Activated effector memory CD4-positive, alpha-beta T cell treated with anti-CD3 and anti-CD28 coated beads, Interleukin-2, amount 50 U/mL, for 16 hours (primary cell): ENCODE measurements at regions not wholly inside any gene's neighbourhood (a gene's known extent, or its start where the extent isn't known, plus 50 kb on each side); places are given as distances from the start of the nearest gene placed in this dataset.

Experiments used
- DNase-seq: peaks from one replicate; pipeline ENCODE4 v3.0.0-alpha.2; 2020

DNA sequence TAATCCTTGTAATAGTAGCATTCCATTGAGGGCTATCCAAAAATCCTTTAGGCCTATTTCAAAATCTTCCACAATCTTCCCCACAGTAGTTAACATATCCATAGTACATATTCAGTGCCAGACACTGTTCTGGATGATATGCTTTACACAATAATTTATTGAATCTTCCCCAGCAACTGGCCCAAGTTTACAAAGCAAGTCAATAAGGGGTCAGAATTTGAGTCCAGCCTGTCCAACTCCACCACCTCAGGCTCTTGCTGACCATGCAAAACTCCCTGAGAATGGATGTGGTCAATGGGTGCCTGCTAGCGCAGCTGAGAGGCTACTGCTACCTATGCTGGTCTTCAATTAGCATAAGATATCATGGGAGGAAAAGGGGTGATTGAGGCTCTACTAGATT, 529.6 kb downstream of the FGF9 start:
- DNase-seq = no peak

DNA sequence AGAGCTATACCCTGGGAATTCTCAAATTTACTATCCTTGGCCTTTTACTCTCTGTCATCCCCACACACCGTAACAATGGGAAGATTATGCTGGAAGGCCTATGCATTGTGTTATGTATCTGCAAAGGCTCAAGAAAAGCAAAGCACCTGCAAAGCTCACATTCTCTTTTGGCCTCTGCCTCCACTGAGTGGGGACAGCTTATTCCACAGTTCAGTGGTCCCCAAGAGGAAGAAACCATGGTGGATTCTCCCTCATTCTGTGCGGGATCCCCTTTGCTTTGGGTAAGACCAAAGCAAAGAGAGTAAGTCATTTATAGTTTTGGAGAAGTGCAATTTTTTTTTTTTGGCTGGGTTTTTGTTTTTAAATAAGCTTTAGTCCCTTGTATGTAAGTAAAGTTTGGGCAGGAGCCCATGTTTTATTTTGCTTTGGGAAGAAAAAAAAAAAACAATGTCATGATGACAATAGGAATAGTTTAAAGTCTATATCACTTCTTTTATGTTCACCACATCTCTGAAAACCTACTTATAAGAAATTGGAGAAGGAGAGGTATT, 530.6 kb downstream of the FGF9 start:
- no peak for DNase-seq

DNA sequence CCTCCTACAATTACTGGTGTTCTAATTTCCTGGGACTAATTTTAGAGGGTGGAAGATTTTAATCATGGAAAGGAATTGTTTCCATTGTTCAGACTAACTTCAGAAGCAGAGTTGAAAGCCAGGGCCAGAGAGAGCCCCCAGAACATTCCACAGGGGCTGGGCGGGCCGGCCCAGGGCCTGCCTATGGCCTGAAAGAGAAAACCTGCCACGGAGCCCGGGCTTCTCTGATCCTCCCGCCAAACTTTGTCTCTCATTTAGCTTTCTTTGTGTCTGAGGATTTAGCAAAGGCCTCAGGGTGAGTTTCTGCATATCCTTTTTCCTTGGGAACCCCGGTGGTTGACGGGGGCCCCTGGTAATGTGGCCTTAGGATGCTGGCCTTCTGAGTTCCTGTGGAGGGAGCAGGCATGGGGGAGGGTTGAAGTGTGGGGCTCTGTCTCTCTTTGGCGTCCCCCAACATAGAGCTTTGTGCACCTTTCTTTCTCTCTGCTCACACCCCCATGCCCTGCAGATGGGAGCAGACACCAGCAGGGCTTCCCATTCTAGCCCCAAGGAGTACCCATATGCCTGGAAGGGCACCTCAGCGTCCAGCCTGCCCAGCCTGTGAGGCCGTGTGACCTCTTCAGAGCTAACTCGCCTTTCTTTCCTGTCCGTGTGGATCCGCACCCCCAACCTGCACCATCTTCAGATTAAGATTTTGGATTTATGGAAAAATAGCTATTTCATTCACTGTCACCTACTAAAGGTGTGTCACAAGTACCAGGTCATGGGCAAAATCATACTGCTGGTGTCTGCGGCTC, 539.5 kb downstream of the FGF9 start:
- no peak for DNase-seq

DNA sequence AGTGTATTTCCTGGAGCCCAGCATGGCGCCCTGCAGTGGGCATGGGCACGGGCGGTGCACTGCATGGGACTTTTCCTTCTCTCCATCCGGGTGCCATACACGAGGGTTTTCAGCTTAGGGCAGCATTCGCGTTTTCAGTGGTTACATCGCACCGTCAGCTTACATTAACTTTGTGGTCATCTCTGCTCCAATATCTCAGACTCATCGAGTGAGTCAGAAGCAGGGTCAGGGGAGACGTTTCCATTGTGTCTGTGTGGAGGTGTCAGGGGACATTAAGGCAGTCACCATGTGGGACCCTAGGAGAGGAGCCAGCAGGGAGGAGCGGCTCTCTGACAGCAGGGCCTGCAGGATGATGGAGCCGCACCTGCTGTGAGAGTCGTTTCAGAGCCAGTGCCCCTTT, 541.0 kb downstream of the FGF9 start:
- DNase-seq = no peak

DNA sequence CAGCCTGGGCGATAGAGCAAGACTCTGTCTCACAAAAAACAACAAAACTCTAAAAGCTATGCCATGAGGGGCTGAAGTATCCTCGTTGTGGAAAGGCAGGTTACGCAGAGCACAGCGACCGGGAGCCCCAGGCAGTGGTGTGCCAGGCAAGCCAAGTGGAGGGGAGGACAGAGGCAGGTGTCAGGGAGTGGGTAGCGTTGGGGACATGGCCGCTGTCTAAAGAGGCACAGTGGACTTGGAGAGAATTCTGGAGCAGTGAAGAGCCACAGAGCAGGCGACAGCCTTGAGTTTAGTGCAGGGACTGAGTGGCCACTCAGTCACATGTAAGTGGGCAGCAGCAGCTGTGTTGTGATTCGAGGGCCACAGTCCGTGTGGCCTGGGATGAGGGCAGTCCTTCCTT, 541.7 kb downstream of the FGF9 start:
- DNase-seq = no peak

DNA sequence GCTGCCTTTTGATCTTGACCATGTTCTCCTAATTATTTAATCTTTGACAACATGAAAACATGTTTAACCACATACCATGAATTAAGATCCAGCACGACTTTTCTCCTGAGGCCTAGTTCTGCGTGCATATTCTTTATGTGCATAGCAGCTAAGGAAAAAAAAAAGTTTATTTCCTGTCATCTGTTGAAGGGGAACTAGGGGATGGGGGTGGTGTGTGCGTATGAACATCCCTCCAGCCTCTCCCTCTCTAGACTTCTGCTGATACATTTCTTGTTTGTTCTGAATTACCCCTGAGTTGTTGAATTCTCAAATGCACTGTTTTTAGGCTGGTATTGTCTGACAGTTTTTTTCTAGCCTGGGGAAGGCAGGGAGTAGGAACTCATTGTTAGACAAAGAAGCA, 543.3 kb downstream of the FGF9 start:
- no peak for DNase-seq

DNA sequence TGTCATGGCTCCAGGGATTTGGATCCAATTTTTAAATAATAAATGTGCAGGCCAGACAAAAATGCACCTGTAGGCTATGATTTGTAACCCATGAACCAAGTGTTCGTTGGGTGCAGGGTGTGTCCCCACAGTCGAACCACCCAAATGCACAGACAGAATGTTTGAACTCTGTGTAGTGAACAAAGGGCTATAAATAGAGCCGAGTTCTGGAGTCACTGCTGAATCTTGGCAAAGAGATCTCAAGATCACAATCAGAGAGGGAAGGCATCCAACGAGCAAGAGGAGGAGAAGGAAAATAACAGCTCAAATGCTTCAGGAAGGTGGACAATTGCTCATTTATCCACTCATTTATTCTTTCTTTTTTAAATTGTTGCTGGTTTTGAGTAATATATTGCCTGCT, 547.9 kb downstream of the FGF9 start:
- DNase-seq = no peak

DNA sequence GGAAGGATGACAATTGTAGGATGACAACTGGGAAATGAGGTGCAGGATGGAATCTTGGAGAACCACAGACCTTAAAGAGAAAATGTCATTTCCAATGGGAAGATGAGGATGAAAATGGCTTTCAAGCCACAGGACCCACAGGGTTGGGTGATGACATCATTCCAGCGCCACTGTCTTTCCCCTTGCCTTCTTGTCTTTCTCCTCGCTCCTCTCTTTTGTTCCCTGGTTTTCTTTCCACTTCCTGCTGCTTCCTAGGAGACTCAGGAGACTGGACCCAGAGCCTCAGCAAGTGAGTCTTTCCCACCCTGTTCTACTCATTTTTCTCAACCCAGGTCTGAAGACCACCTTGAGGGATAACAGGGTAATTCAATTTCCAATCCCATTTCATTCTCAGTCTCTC, 548.8 kb downstream of the FGF9 start:
- no peak for DNase-seq

DNA sequence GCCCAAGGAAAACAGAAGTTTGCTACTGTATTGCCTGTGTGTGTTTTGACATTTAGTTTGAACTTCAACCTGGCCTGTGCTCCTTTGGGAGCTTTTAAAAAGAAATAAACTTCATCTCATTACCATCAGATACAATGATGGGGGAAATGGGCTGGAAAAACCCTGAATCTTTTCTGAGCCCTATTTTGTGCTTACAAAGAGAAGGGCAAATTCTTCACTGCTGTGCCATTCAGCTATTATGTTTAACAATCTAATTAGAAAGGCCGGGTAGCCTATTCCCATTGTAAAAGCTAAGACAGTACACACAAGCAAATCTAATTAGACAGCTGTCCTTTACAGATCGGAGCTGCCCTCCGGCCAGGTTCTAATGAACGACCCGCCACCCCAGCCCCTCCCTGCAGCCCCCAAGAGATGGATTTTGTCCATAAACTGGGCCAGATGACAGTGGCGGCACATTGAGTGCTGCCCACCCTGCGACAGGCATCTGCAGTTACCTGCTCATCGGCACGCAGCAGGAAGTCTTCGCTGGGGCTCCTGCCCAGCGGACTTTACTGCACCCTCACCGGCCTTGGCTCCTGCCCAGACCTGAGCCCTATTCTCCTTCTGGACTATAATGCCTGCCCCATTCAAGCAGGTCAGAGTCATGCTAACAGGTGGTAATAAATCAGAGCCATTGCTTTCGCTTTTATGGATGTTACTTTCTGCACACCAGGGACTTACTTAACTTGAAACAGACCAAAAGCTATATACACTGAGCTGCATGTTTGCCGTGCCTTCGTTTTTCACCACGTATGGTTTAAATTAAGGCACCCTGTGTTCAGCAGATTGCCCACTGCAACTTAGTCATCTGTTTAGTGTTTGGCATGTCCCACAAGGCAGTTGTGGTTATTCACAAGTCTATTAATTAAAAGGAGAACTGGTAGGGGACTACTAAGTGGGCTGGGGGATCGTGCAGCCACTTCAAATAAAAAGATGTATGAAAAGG, 549.6 kb downstream of the FGF9 start:
- DNase-seq = no peak

DNA sequence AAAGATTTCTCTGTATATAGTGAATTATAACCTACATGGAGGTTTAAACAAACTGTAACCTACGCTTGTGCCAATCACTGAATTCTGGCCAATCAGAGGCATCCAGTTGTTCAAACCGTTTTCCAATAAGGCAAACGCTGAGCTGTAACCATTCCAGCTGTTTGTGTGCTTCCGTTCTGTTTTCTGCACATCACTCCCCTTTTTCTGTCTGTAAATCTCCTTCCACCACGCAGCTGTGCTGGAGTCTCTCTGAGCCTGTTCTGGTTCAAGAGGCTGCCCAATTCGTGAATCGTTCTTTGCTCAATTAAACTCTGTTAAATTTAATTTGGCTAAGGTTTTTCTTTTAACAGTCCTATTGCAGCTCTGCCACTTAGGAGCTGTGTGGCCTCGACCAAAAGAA, 552.5 kb downstream of the FGF9 start:
- DNase-seq = no peak

DNA sequence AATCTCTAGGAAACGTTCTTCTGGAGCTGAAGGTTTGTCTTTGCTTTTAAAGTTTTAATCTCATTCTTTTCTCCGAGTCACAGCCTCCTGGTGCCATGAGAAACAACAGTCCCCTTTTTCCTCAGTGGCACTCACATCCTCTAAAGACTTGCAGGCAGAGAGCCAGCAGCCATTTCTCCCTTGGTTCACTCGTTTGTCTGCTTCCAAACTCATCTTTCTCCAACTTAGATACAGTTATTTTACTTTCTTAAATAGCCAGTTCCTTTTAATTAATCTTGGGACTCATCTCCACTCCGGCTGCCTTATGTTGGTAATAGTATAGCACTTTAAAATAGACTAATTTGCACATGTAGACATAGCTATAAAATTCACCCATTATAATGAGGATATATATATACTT, 555.2 kb downstream of the FGF9 start:
- DNase-seq = no peak

DNA sequence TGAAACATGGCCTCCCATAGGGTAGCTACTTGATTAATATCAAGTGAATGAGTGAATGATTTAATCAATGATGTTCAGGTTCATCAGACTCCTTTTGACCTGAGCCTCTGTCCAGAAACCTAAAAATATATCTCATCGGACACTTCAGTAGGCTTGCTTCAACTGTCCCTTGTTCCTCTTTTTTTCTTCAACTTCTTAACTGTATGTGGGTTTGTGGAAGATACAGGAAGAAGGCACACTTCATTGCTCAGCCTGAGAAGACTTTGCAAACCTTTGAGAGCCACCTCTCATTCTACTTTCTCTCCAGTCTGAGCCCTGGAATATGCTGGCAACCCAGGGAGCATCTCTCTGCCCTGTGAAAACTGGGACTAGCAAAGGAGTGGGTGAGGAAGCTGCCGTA, 557.0 kb downstream of the FGF9 start:
- DNase-seq = no peak

DNA sequence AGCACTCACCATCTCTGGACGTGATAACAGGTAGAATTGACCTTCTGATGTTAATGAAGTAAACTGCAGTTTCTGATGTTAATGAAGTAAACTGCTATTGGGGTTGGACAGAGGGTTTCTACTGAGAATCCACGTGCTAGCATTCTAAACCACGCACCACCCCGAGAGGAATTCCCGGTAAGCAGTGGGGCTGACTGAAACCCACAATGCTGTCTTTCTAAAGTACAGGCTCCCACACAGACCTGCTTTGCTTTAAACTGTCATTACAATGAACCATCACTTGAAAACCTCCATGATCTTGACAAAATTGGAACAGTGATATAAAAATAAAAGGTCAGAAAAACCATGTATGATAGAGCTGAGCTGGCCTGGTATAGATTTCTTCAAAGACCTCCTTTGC, 559.0 kb downstream of the FGF9 start:
- DNase-seq = no peak

DNA sequence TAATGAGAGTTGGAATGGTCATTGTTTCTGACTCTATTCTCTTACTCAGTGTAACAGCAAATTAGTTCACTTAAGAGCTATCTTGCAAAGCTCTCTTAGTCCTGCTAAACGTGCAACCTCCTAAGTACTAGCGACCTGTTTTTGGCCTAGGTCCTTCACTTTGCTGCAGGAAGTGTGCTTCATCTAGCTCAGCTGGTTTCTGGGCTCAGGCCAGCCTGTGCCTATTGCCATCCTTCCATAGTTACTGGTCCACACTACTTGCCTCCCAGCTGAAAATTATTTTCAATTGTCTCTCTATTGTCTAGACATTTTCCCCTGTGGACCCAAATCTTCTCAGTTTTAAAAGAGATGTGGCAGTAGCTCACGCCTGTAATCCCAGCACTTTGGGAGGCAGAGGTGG, 561.3 kb downstream of the FGF9 start:
- no peak for DNase-seq

DNA sequence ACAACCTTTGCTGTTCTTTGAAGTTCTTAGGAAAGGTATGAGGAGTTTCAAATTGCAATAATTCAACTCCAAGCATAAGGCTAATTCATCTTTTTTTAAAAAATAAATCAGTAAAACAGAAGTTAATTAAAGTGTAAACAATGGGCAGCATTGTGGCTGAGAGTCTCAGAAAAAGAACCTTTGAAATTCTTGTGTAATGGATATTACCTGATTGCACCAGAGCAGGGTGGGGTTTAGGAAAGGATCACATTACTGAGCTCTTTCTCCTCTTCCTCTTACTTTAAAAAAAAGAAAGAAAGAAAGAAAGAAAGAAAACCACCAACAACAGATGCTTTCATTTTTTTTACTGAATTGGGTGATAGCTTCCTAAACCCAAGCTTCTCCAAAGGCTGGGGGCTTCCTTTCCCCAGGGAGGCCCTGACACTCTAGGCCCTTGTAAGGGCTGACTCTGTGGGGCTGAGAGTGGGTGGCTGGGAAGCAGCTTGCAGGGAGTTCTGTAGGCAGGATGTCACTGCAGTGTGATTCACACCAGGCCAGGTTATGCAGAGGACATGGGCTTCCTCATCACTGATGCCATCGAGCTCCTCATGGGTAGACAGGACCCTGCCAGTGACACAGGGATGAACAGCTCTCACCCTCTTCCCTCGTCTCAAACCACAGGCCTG, 564.5 kb downstream of the FGF9 start:
- DNase-seq = no peak

DNA sequence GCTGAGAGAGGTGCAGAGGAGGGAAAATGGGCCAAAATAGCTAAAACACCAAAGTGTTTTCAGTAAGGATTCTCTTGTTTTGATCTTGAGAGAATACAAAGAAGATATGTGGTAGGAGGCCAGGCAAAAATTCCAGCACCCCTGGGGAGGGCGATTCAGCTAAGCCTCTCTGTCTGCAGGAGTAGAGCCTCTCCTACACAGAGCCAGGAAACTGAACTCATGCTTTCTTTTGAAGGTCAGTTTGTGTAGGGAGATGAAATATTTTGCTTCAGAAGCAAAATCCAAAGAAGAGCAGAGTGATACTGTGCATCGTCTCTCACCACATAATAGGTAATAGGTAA, 565.0 kb downstream of the FGF9 start:
- DNase-seq = no peak

DNA sequence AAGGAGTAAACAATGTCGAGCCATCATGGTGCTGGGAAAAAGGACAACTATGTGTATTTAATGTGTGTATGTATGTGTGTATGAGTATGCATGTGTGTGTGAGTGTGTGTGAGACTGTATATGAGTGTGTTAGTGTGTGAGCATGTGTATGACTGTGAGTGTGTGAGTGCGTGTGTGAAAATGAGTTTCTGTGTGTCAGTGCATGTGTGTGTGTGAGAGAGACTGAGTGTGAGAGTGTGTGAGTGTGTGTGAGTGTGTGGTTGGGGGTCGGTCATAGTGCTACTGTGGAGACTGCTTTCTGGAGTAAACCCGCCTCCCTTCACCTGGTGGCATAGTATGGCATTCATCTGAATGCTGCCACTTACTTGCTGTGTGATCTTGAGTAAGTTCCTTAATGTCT, 567.4 kb downstream of the FGF9 start:
- DNase-seq = no peak

DNA sequence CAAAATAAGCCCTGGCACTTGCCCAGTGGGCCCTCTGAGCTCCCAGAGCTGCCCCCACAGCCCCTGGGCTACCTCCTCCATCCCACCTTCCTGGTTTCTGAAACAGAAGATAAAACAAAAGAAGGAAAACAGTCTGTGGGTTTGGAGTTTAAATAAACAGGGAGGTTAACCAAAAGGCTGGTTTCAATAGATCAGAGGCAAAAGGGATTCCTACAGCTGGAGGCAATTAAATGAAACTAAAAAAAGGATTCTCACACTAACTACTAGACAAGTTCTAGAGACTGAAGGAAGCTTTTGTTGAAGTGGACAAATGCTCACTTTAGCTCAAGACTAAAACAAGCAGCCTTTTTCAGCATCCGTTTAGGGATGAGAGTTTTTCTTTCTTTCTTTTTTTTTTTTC, 569.8 kb downstream of the FGF9 start:
- DNase-seq = no peak

DNA sequence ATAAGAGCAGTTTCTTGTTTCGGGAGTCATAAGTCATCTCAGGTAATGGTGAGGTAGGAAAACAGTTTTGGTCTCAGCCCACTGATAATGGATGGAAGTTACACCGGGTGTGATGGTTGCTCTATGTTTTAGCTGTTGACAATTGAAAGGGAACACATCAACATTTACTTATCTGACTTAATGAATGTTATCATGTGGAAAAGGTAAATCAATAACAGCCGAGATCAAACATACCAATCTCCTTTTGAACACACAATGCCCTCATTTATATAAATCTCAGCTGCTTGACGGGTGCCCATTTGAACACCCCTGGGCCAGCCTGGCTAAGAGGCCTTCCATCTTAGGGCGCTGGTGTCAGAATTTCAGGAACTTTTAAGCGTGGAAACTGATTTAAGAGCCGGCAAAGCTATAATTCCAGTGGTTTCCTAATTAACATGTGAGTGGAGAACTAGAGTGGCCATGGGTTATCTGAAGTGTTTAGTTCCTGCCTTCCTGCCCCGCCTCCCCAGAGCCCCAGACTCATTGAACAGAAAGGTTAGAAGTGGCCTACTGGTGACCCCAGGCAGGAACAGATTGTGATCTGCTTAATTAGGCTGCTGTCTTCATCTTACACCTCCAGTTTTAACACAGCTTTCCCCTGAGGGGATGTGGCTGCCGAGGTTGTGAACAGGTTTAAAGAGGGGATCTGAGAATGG, 572.7 kb downstream of the FGF9 start:
- DNase-seq = no peak

DNA sequence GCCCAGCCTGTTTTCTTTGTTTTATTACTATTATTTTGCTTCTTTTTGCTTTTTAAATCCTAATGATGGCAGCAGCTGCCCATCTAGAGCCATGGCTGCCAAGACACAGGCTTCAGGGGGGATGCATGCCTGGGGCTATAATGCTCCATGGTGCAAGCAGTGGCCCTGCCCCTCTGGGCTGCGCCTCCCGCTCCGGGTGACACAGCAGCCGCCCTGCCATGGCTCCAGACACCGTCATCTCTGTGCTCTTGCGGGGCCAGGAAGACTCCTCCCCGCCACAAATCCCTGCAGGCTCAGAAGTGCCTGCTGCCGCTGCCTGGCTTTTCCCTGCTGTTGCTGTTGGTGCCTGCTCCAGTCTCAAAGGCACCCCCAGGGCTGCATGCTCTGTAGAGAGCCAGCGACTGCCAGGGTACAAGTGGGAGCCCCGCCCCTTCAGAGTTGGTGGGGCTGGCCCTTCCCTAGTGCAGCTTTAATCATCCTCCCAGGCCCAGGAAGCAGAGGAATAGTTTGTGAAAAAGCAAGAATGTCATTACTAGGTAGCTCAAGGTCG, 581.5 kb downstream of the FGF9 start:
- no peak for DNase-seq

DNA sequence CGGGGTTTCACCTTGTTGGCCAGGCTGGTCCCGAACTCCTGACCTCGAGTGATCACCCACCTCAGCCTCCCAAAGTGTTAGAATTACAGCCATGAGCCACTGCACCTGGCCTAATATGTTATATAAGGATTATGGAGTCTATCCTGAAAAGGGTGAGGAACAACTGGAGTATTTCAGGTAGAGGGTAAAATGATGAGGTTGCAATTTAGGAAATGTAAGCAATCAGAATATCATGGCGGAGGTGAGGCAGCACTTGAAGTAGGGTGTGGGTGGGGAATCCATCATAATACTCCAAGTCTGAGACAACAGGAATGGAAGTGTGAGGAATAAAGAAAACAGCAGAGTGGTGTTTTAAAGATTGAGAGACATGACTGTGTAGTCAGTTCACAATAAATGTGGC, 582.2 kb downstream of the FGF9 start:
- DNase-seq = no peak

DNA sequence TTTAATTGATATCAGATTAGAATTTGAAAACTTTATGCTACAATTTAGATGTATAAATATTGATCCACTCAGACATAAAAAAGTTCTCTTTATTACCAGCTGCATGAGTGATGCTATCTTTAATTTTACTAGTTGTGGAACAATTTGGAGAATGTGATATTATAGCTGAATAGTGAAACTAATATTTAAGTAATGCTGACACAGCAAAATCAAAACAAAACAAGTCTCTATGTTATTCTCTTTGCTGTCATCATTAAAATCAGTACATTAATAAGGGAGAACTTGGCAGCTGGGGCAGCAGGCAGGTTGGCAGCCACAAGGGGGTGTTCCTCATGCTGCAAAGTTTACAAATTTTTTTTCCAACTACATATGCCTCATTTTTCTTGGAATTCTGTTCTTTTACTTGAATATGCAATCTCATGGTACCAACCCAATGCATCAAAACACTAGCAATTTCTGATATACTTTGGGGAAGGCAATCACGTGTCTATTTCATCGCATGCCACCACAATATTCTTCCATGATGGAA, 585.3 kb downstream of the FGF9 start:
- no peak for DNase-seq
